CD4-positive, alpha-beta T cell treated with Interleukin-1 beta for 1 hour (primary cell): ENCODE measurements at regions not wholly inside any gene's neighbourhood (a gene's known extent, or its start where the extent isn't known, plus 50 kb on each side); places are given as distances from the start of the nearest gene placed in this dataset.

Source experiments
- DNase-seq, 2 donors: peaks; one replicate each; pipeline ENCODE4 v3.0.0-alpha.2; 2020 to 2022

DNA sequence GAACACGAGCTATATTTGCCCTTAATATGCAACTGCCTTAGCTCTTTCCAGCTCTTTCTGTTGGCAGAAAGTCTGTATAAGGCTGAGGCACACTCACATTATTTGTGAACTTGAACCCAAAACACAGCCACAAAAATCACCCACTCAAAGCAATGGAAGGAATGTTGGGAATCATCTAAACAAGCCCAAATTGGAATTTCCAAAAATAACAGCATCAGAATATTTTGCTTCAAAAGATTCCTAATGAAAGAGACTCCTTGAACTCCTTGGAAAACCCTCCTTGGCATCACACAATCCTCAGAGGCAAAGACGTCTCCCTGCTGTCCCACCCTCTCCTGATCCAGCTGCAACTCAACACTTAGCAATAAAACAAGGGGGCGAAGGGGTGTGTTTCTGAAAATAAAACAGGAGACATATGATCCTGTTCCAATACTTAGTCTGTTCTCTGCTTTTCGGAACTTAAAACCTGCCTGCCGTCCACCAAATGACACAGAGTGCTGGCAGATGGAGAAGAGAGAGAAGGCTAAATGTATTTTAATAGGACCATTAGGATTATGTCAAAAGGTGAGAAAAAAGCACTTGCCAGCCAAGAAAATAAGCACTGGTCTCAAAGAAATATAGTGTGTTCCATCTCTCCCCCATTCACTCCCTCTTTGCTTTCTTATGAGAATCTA is 320.7 kb upstream of the JARID2 start:
- DNase-seq = no peak

DNA sequence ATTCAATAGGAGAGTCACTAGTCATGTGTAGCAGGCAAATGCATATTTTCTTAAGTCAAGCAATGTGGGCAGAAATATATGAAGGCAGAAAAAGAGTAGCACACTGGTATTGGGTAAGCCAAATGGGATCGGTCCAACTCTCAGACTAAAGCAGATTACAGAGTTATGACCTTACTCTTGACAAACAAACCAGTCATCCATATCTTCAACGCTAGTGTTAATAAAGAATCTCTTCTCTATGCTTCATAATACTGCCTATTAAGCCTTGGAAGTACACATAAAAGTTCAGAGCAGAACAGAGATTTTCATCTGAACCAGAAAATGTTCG is 320.2 kb upstream of the JARID2 start:
- DNase-seq = no peak

DNA sequence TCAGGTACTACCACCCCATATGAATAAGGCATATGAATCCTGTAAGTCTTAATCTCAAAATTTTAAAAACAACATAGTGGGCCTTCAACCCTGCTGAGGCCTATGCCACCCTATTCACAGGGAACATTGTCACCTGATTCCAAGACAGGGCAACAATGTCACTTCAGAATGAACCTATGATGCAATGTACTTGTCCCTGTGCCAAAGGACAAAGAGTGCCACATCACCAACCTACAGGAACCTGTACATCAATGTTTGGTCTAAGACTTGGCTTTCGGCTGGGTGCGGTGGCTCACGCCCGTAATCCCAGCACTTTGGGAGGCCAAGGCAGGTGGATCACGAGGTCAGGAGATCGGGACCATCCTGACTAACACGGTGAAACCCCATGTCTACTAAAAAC is 318.5 kb upstream of the JARID2 start:
- DNase-seq = peak in 1 of 2 donors; percentile 13

DNA sequence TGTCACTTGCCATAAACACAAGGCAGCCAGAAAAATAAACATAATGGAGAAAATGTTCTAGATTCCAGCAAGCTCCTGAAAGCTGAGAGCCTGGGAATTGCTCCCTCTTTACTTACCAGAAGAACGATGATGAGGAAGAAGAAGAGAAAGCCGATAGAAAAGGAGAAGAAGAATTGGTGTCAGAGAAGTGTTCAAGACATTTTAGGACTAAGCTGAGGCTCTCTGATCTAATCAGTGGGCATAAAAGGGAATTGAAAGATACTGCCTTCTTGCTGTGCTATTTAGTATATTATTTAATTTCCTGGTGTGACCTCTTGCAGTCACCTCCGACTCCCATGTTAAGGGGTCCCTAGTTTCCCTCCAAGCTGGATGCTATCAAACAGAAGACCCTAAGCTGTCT is 316.6 kb upstream of the JARID2 start:
- DNase-seq = no peak

DNA sequence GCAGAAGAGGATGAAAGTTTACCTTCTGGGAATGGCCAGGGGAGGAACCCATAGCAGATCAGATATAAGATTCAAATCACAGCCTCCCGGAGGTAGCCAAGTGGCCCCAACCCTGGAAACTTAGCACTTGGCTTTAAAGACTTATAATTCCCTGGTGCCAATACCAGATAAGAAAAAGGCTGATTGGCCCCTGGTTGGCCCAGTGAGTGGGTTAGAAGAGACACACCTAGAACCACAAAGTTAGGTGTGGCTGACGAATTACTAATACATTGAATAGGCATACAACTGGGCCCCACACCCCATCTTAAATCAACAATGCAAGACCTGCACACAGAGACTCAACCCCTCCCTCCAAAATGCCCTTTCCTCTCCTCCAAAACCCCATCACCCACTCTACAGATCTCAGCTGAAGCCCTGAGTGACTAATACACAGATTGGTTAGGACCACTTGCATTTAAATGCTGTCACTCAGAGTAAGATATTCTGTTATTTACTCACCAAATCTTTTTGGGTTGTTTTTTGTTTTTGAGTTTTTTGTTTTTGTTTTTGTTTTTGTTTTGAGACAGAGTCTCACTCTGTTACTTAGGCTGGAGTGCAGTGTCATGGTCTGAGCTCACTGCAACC is 315.4 kb upstream of the JARID2 start:
- DNase-seq = no peak

DNA sequence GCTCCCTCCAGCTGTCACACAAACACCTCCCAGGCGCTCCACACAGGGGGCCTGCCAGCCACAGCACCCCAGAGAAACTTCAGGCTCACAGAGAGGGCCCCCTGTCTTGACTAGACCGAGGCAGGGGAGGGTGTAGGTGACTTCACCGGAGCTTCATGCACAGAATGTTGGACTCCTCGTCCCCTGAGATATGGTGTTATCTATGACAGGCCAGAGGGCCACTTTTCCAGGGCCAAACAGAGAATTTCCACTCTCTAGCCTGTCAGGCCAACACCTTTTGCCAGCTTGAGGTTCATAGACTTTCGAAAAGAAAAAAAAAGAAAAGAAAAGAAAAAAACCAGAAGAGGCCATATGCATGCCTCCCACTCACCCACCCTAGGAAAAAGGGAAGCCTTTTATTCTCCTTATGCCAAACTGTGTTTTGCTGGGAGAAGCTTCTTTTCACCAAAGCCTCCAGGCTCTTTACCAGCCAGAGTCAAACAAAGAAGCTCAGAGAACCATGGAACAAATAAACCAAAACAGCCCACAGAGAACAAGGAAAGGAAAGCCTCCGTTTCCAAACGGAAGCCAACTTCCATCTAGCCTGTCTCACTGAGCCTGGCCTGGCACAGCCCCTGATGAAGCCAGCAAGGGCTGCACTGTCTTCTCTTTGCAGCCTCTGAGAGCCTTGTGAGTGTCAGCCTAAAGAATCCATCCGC is 313.2 kb upstream of the JARID2 start:
- no peak for DNase-seq

DNA sequence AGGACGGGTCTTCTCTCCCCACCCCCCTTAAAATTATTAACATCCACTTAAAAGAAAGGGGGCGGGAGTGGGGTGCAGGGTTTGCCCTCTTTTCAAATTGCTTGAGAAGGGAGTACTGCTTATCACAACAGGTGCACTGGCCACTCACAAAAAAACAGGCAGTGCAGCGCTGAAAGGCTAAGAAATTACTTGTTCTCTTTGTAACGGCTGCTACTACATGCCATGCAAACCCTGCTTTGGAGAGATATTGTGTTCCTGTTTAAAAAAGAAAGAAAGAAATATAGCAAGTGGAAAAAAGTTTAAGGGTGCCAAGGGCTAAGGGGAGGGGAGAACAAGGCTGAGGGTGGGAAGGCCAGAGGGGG is 312.7 kb upstream of the JARID2 start:
- no peak for DNase-seq

DNA sequence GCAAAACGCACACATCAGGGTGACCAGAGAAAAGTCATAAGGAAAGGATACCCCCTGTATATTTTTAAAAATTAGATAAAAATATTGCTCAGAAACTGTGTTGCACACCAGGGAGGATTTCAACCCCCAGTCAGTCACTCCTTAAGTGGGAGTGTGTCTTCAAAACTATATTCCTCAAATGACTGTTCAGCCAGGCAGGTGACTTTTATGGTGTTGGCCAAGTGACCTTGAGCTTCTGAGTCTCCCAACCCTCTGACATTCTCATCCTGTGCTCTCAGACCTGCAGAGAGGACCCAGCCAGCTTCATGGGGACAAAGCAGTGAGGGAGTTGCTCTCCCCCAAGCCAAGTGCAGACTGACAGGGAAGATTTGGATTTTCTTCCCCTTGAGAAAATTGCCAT is 311.9 kb upstream of the JARID2 start:
- DNase-seq = no peak

DNA sequence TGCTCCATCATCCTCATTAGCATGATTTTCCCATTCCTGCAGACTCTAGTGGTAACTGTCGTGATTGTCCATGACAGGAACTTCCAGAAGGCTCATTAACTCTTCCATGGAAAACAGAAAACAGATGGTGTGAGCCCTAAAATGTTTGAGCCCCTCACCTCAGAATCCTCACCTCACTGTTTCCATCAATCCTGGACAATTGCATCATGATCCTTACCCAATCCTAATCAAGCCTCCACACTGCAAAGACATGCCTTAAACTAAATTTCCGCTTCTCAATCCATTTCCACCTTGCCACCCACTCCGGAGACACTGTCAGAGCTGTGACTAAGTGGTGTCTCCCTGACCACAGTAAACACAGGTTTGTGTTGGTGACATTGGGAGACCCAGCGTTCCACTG is 311.0 kb upstream of the JARID2 start:
- DNase-seq = no peak

DNA sequence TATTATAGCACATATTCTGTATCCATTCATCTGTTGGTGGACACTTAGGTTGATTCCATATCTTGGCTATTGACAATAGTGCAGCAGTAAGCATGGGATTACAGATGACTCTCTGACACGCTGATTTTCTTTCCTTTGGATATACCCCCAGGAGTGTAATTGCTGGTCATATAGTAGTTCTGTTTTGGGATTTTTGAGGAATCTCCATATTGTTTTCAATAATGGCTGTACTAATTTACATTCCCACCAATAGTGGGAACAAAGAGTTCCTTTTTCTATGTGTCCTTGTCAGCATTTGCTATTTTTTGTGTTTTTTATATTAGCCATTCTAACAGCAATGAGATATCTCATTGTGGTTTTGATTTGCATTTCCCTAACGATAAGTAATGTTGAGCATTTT is 309.0 kb upstream of the JARID2 start:
- no peak for DNase-seq

DNA sequence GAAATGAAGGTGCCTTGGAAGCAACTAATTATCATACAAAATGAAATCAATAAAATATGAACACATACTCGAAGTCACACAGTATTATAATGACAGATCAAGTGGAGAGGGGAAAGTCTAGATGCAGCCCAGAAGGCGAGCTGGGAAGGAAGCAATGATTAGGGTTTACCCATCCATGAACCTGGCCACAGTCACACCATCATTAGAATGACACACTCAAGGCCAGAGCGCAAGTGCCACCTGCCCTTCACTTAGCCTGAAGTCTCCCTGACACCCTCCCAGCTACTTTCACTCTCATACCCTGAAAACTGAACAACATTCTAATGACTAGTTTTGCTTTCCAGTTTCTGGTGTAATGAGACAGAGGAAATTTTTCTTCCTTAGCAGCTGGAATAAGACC is 302.8 kb upstream of the JARID2 start:
- no peak for DNase-seq

DNA sequence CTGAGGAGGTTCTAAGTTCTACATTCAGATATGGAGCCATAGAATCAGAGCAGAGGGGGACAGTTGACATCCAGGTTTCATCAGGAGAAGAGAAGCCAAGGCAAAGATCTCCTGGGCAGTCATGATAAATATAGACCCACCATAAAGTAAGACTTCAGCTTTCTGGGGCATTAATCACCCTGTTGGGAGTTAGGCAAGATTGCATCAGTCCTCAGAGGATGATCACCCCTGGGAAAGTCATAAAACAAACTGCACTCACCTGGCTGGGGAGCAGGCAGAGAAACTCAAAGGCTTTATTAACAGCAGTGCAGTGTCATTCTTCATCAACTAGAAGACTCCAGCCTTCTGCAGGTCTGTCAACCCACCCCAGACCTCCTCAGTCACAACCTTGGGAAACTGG is 301.3 kb upstream of the JARID2 start:
- DNase-seq = no peak

DNA sequence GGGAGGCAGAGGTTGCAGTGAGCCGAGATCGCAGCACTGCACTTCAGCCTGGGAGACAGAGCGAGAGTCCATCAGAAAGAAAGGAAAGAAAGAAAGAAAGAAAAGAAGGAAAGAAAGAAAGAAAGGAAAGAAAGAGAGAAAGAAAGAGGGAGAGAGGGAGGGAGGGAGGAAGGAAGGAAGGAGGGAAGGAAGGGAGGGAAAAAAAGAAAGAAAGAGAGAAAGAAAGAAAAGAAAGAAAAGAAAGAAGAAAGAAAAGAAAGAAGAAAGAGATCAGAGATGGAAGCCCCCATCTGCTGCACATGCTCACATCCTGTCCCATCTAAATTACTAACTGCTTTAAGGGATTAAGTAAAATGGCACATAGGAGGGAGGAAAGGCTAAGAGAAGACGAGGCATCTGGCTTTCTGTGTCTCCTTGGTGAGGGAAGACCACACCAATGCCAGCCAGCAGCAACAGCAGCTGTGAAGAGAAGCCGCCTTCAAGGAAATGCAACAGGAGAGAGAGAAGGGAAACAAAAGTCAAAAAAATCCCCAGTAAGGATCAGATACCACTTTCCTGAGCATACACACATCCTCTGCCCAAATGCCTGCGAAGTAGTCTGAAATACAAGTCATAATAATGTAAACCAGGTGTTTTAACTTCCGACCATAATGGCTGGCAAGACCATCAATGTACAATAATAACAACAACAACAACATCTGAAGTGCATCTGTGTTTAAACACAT is 300.2 kb upstream of the JARID2 start:
- no peak for DNase-seq

DNA sequence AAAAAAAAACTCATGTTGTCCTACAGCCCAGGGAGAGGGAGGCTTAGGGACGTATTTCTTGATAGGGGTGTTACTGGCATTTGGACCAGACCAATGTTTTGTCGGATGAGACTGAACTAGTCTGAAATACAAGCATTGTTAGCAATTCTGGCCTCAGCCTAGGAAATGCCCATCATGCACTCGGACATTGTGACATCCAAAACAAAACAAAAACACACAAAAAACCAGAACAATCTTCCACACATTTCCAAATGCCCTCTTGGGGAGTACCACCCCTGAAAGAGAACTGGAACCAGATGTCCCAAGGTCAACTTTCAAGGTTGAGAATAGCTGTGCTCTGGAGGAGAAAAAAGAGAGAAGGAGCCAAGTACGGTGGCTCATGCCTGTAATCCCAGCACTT is 299.1 kb upstream of the JARID2 start:
- no peak for DNase-seq

DNA sequence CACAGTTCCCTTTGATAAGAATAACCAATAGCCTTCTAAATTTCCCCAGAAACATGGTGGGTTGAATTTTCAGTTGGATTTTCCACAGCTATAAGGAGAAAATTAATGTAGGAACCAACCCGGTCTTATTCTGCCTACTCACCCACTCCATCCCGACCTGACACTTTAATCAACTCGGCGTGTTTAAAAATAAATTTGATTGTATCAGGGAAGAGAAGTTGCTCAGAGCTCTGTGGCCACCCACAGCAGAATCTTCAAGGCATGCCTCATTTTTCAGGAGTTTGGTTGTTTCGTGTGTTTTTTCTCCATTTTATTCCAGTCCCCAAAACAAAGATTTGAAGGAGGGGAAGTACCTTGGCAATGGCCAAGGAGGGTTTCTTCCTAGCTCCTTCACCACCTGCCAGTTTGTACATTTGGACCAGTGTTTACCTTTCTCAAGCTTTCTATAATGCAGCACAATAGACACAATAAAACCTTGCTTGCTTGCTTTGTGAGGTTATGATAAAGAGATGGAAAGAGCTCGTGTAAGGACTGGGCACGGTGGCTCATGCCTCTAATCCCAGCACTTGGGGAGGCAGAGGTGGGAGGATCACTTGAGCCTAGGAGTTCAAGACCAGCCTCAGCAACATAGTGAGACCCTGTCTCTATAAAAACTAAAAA is 297.2 kb upstream of the JARID2 start:
- DNase-seq = no peak

DNA sequence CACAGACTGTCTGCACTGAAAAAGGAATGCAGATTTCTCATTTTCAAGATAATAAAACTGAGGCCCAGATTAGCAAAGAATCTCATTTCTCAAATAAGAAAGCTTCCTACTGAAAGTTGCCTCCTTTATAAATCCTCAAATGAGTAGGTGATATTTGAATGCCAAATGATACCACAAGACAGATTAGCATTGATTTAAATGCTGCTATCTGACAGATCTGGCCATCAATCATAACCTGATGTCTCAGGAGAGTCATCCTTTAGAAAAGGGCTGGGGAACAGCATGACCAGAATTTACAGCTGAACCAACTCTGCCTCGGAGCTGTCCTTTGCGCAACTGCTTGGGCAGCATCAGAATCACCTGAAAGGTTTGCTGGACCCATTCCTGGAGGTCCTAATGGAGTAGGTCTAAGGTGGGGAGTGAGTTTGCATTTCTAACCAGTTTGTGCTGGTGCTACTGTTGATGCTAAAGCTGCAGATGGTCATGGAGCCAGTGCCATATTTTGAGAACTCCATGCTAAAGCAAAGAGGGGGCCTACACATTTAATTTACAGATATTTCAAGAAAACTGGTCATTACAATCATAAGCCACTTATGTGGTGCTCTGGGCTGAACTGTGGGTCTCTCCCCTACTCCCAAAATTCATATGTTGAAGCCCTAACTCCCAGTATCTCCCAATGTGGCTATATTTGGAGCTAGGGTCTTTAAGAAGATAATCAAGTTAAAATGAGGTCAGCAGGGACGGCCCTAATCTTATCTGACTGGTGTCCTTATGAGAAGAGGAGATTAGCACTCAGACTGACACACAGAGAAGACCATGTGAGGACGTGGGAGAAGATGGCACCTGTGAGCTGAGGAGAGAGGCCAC is 295.5 kb upstream of the JARID2 start:
- DNase-seq = no peak

DNA sequence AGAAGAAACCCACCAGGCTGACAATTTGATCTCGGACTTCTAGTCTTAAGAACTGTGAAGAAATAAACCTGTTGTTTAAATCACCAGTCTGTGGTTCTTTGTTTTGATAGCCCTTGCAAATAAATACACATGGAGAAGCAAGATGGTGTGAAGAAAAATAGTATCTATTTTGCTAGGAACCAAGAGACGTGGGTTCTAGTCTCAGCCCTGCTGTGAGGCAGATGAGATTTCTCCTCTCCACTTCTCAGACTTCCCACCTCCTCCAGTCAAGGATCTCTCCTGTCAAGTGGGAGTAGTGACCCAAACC is 294.9 kb upstream of the JARID2 start:
- no peak for DNase-seq

DNA sequence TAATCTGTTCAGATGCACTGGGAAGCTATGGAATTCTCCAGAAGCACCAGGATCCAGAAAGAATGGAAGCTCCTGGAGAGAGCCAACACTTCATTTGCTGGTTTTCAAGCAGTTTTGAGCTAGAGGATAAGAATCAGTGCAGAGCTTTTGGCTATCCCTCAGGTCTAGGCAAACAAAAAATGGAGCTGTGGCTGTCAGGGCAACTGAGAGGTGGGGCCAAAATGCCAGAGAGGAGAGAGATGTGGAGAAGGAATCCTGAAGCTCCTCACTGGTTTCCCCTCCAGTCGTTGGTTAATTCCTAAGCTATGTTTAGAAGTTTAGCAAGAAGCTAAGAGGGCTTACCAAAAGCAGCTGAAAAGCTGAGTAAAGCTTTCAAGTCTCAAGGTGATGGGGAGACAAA is 294.2 kb upstream of the JARID2 start:
- DNase-seq = no peak

DNA sequence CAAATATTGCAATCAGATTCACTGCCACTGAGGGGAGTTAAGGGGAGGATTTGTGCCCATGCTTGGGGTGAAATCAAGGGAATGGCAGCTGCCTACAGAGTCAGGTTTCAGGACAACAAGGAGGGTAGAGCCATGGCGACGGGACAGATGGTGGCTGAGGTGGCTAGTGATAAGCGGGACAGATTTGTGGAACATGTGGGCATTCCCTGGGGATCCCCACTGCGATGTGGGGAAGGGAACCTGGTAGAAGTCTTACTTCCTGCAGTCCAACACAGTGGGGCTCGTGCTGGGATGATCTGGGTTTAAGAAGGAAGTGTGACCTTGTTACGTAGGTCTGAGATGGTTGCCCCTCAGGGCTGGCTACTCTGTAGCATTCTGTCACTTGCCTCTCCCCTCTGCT is 292.0 kb upstream of the JARID2 start:
- DNase-seq = no peak

DNA sequence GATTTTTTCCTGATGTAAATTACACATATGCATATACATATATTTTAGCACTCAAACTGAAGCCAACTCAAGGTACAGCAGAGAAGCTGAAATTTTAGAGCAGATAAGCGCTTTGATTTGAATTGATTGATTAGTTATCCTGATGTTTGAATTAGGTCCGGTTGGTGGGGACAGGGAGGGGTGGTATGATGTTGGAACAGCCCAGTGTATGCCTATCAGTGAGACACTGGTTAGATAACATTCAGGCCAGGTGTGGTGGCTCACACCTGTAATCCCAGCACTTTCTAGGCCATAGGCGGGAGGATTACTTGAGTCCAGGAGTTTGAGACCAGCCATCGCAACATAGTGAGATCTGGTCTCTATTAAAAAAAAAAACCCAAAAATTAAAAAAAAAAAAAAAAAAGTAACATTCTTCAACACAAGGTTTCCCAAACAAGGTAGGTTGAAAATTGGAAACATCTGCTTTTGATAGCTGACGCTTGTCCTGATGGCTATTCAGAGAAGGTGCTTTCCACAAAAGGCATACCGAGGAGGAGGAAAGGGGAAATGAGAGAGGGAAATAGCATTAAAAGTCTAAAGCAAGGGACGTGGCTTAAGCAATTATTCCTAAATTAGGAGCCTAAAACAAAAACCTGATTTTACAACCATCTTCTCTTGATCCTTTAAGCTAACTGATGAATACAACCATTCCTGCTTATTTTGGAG is 288.4 kb upstream of the JARID2 start:
- DNase-seq = peak in 1 of 2 donors; percentile 14

DNA sequence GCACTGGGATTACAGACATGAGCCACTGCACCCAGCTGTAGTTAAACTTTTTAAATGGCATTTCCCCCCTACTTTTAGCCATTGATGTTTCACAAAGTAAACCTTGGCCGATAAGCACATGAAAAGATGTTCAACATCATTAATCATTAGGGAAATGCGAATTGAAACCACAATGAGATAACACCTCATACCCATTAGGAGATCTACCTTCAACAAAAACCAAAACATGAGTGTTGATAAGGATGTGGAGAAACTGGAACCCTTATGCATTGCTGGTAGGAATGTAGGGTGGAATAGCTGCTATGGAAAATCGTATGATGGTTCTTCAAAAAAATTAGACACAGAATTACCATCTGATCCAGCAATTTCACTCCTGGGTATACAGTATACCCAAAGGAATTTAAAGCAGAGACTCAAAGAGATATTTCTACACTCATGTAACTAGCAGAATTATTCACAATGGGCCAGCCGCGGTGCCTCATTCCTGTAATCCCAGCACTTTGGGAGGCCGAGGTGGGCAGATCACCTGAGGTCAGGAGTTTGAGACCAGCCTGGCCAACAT is 286.5 kb upstream of the JARID2 start:
- DNase-seq = no peak
